Thyroid gland (tissue), 4 donors: ENCODE measurements at regions not wholly inside any gene's neighbourhood (a gene's known extent, or its start where the extent isn't known, plus 50 kb on each side); places are given as distances from the start of the nearest gene placed in this dataset.

Experiments used
- POLR2A ChIP-seq, 2 donors: fragments of 450-650 bp; IDR thresholded peaks; one replicate each; pipeline ENCODE4 v1.6.1; 2017; ENCODE audit warnings: antibody characterized with exemption in 2 of 2, mild to moderate bottlenecking in 2 of 2, moderate library complexity in 1 of 2
- TF ChIP-seq, protein P1 (sequence below), 6 experiments: fragments of 200-600 bp in 3 of 6; fragments of 450-650 bp in 3 of 6; sonication (generic) in 3 of 6; IDR thresholded peaks; one replicate each; pipeline ENCODE4 v1.5.1; 2016 to 2019; ENCODE audit warnings: antibody characterized with exemption in 6 of 6, mild to moderate bottlenecking in 2 of 6, inconsistent platforms in 1 of 6, moderate library complexity in 1 of 6

DNA sequence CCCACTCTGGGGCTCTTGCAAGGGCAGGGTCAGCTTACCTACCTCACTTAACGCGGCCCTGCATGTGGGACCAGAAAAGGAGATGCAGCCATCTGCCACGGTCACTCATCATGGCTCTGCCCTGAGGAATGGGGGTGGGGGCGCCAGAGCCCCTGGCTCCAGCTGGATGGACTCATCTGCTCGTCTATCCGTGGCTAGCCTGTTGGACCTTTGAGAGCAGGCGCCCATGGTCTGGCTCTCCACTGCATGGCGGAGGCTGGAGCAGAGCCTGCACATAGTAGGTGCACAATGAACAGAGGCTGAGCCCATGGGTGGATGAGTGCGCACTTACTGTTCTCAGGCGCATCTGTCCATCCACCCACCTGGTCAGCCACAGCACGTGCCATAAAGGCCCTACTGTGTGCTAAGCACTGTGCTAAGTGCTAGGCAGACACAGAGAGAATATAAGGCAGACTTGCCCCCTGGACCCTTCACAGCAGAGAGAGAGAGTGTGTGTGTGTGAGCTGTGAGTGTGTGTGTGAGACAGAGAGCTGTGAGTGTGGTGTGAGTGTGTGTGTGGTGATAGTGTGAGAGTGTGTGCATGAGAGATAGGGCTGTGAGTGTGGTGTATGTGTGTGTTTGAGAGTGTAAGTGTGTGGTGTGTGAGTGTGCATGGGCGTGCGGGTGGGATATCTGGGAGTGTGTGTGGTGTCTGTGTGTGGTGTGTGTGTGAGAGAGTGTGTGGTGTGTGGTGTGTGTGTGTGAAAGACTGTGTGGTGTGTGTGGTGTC lies 151.3 kb downstream of the TFCP2L1 start:
- TF ChIP-seq, protein P1, sequence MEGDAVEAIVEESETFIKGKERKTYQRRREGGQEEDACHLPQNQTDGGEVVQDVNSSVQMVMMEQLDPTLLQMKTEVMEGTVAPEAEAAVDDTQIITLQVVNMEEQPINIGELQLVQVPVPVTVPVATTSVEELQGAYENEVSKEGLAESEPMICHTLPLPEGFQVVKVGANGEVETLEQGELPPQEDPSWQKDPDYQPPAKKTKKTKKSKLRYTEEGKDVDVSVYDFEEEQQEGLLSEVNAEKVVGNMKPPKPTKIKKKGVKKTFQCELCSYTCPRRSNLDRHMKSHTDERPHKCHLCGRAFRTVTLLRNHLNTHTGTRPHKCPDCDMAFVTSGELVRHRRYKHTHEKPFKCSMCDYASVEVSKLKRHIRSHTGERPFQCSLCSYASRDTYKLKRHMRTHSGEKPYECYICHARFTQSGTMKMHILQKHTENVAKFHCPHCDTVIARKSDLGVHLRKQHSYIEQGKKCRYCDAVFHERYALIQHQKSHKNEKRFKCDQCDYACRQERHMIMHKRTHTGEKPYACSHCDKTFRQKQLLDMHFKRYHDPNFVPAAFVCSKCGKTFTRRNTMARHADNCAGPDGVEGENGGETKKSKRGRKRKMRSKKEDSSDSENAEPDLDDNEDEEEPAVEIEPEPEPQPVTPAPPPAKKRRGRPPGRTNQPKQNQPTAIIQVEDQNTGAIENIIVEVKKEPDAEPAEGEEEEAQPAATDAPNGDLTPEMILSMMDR (IDR thresholded peaks at IDR 0.05): no peak
- TF ChIP-seq POLR2A (IDR thresholded peaks at IDR 0.05): no peak
